AG09309 (cell line): ENCODE measurements at regions not wholly inside any gene's neighbourhood (a gene's known extent, or its start where the extent isn't known, plus 50 kb on each side); places are given as distances from the start of the nearest gene placed in this dataset.

Experiments used
- DNase-seq: peaks from one replicate; pipeline ENCODE4 v3.0.0-alpha.2; 2010; ENCODE audit warnings: low read depth
- H3K4me3 ChIP-seq: 2 replicates; pipeline ENCODE4 v1.5.1; 2011; ENCODE audit warnings: mild to moderate bottlenecking, low read depth, low read length, moderate library complexity; ENCODE audit not compliant: control insufficient read depth
- CTCF ChIP-seq: IDR thresholded peaks from 2 replicates; pipeline ENCODE4 v1.5.1; 2011; ENCODE audit warnings: mild to moderate bottlenecking, low read depth, low read length, inconsistent platforms; ENCODE audit not compliant: insufficient read depth, control insufficient read depth; ENCODE audit errors: missing control alignments

- DNase-seq: no peak
- no peak for TF ChIP-seq CTCF
- no peak overlapping the region for H3K4me3 ChIP-seq
Observed at GRCh38 chr1:60573726-60574409, 500.3 kb upstream of the C1orf87 start.

GRCh38 chr1:60573121-60573520, 499.6 kb upstream of the C1orf87 start:
- H3K4me3 ChIP-seq: no peak overlapping the region
- TF ChIP-seq CTCF: no peak
- no peak for DNase-seq

GRCh38 chr1:60572378-60572777, 498.8 kb upstream of the C1orf87 start:
- TF ChIP-seq CTCF: no peak
- DNase-seq: no peak
- H3K4me3 ChIP-seq: no peak overlapping the region

- no peak overlapping the region for H3K4me3 ChIP-seq
- no peak for TF ChIP-seq CTCF
- no peak for DNase-seq
Observed at GRCh38 chr1:60571811-60572210, 498.2 kb upstream of the C1orf87 start.

GRCh38 chr1:60569189-60569588, 495.6 kb upstream of the C1orf87 start:
- no peak overlapping the region for H3K4me3 ChIP-seq
- no peak for TF ChIP-seq CTCF
- no peak for DNase-seq

GRCh38 chr1:60567256-60567655, 493.7 kb upstream of the C1orf87 start:
- no peak overlapping the region for H3K4me3 ChIP-seq
- DNase-seq: no peak
- TF ChIP-seq CTCF: no peak
